Neural progenitor cell (in vitro differentiated cells): ENCODE measurements at regions not wholly inside any gene's neighbourhood (a gene's known extent, or its start where the extent isn't known, plus 50 kb on each side); places are given as distances from the start of the nearest gene placed in this dataset.

ENCODE experiments used
- DNase-seq: peaks from one replicate; pipeline ENCODE4 v3.0.0-alpha.2; 2016; ENCODE audit warnings: low spot score
- H2AFZ ChIP-seq: fragments of 200-600 bp; sonication (generic); replicated peaks from 2 replicates; pipeline ENCODE4 v1.6.1; 2016; ENCODE audit warnings: antibody characterized with exemption
- H3F3A ChIP-seq: fragments of 200-600 bp; sonication (generic); 2 replicates; pipeline ENCODE4 v1.6.1; 2016; ENCODE audit warnings: antibody characterized with exemption, low read depth
- H3K27ac ChIP-seq: fragments of 200-600 bp; sonication (generic); 2 replicates; pipeline ENCODE4 v1.5.1; 2016; ENCODE audit warnings: mild to moderate bottlenecking
- H3K27me3 ChIP-seq: fragments of 200-600 bp; sonication (generic); 2 replicates; pipeline ENCODE4 v1.6.1; 2016; ENCODE audit warnings: mild to moderate bottlenecking, moderate library complexity
- H3K36me3 ChIP-seq: fragments of 200-600 bp; sonication (generic); 2 replicates; pipeline ENCODE4 v1.5.1; 2016
- H3K4me1 ChIP-seq: fragments of 200-600 bp; sonication (generic); 2 replicates; pipeline ENCODE4 v1.6.1; 2016; ENCODE audit warnings: mixed run types
- H3K4me2 ChIP-seq: fragments of 200-600 bp; sonication (generic); 2 replicates; pipeline ENCODE4 v1.6.1; 2016
- H3K4me3 ChIP-seq: fragments of 200-600 bp; sonication (generic); 2 replicates; pipeline ENCODE4 v1.5.1; 2016
- H3K79me2 ChIP-seq: fragments of 200-600 bp; sonication (generic); 2 replicates; pipeline ENCODE4 v1.6.1; 2016; ENCODE audit warnings: low read depth
- H3K9ac ChIP-seq: fragments of 200-600 bp; sonication (generic); 2 replicates; pipeline ENCODE4 v1.6.1; 2016
- H3K9me3 ChIP-seq: fragments of 200-600 bp; sonication (generic); 2 replicates; pipeline ENCODE4 v1.5.1; 2016; ENCODE audit warnings: low read depth
- H4K20me1 ChIP-seq: fragments of 200-600 bp; sonication (generic); 2 replicates; pipeline ENCODE4 v1.6.1; 2016; ENCODE audit warnings: low read depth
- H3K27ac Mint-ChIP-seq: 3 replicates; pipeline ENCODE4 v1.8.0; 2021; ENCODE audit warnings: mixed read lengths
- H3K27me3 Mint-ChIP-seq: 2 replicates; pipeline ENCODE4 v1.8.0; 2022; ENCODE audit warnings: low read depth, mild to moderate bottlenecking, inconsistent platforms, moderate library complexity, mixed read lengths; ENCODE audit not compliant: insufficient read depth
- H3K36me3 Mint-ChIP-seq: 3 replicates; pipeline ENCODE4 v1.8.0; 2021; ENCODE audit warnings: mixed read lengths
- H3K4me1 Mint-ChIP-seq: 3 replicates; pipeline ENCODE4 v1.8.0; 2021; ENCODE audit warnings: mixed read lengths
- H3K4me3 Mint-ChIP-seq: 3 replicates; pipeline ENCODE4 v1.8.0; 2021; ENCODE audit warnings: mild to moderate bottlenecking, moderate library complexity, mixed read lengths
- H3K9me3 Mint-ChIP-seq: 3 replicates; pipeline ENCODE4 v1.8.0; 2020; ENCODE audit warnings: mixed read lengths
- EZH2 ChIP-seq: fragments of 200-600 bp; sonication (generic); IDR thresholded peaks from 2 replicates; pipeline ENCODE4 v1.6.1; 2017; ENCODE audit warnings: antibody characterized with exemption, mild to moderate bottlenecking, moderate library complexity
- EZH2phosphoT487 ChIP-seq: fragments of 200-600 bp; sonication (generic); IDR thresholded peaks from 2 replicates; pipeline ENCODE4 v1.6.1; 2017; ENCODE audit warnings: antibody characterized with exemption
- TF ChIP-seq, protein P1 (sequence below): fragments of 200-600 bp; sonication (generic); IDR thresholded peaks from 2 replicates; pipeline ENCODE4 v1.5.1; 2017; ENCODE audit warnings: antibody characterized with exemption, mild to moderate bottlenecking

DNA sequence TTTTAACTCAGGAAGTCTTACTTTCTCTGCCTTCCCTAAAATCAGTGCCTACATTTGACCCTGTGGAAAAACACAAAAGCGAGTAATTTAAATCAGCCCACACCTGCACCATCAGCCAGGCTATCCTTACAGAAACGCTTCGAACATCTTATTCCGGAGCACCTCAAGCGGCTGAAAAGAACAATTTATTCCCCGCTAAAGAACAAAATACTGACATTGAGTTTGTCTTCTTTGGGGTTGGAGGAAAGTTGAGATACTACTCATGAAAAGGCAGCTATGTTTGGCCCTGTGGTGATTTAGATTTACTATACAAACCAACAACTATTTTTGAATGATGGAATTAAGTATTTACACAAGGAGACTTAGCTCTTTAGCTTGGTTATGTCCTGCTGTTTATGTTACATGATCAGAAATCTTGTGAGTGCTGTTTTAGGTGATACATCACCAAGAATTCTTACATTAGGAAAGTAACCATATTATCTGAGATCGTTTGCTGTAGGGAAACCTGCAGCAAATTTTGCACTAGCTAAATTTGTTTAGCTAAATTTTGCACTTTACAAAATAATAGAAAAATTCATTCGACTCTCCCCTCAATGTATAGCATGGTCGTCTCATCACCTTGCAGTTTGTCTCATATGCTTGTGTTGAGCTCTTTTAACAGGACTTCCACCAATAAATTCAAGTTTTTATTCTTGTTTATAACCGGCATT lies 158.8 kb upstream of the SIX2 start:
- Mint-ChIP-seq H3K4me1 (peaks cover 31% of the 10 kb centered on the region), H3K4me3 (peak overlapping the region; percentile 88), H3K27ac (no peak overlapping the region), H3K9me3 (no peaks in the 10 kb centered on the region), H3K27me3 (peaks cover 50% of the 10 kb centered on the region), H3K36me3 (no peaks in the 10 kb centered on the region)
- H3K9me3 ChIP-seq: no peaks in the 10 kb centered on the region
- peaks cover 25% of the 10 kb centered on the region for H4K20me1 ChIP-seq
- H3K27me3 ChIP-seq: peaks cover 95% of the 10 kb centered on the region
- TF ChIP-seq, protein P1, sequence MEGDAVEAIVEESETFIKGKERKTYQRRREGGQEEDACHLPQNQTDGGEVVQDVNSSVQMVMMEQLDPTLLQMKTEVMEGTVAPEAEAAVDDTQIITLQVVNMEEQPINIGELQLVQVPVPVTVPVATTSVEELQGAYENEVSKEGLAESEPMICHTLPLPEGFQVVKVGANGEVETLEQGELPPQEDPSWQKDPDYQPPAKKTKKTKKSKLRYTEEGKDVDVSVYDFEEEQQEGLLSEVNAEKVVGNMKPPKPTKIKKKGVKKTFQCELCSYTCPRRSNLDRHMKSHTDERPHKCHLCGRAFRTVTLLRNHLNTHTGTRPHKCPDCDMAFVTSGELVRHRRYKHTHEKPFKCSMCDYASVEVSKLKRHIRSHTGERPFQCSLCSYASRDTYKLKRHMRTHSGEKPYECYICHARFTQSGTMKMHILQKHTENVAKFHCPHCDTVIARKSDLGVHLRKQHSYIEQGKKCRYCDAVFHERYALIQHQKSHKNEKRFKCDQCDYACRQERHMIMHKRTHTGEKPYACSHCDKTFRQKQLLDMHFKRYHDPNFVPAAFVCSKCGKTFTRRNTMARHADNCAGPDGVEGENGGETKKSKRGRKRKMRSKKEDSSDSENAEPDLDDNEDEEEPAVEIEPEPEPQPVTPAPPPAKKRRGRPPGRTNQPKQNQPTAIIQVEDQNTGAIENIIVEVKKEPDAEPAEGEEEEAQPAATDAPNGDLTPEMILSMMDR: no peak
- TF ChIP-seq EZH2 (no peak), EZH2phosphoT487 (no peak)
- no peak overlapping the region for H3K27ac ChIP-seq
- H3K4me2 ChIP-seq: peak overlapping the region; percentile 91
- no peaks in the 10 kb centered on the region for H3K79me2 ChIP-seq
- H3K4me3 ChIP-seq: peak overlapping the region; percentile 52
- H2AFZ ChIP-seq: no peak overlapping the region
- H3K4me1 ChIP-seq: peaks cover 24% of the 10 kb centered on the region
- H3K36me3 ChIP-seq: no peaks in the 10 kb centered on the region
- H3F3A ChIP-seq: peaks cover 15% of the 10 kb centered on the region
- H3K9ac ChIP-seq: no peak overlapping the region
- peak; percentile 30 for DNase-seq

DNA sequence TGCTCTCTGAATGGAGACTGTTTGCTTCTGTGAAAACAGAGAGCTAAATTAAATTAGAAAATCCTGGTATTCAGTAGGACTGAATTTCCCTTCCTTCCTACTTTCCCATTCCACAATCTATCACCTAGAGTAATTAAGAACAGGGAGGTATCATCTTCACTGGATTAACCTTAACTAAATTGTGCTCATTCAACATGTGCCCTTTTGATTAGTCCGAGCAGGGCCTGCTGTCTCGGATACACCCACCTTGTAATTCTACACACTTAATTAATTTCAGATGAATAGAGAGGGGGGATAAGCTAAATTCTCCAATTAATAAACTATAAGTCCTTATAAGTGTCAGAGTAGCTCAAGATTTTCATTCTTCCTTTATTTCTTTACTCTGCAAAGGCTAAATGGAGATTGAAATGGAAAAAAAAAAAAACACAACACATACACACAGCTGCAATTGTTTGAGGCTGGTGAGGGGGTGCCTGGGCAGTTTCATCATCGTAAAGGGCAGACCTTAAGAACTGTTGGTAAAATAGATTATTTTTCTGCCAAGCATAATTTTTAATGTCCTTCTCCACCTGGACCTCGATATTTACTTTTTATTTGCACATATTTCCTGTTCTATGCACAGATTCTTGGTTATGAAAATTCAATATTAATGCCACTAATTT lies 157.1 kb upstream of the SIX2 start:
- Histone ChIP-seq H4K20me1 (peaks cover 25% of the 10 kb centered on the region), H3K4me2 (peak overlapping the region; percentile 2), H3K27ac (no peak overlapping the region), H3K9me3 (no peaks in the 10 kb centered on the region), H3F3A (peaks cover 15% of the 10 kb centered on the region), H3K79me2 (no peaks in the 10 kb centered on the region), H2AFZ (no peak overlapping the region), H3K4me3 (no peak overlapping the region), H3K27me3 (peaks cover 88% of the 10 kb centered on the region), H3K9ac (no peak overlapping the region), H3K4me1 (peaks cover 29% of the 10 kb centered on the region), H3K36me3 (no peaks in the 10 kb centered on the region)
- H3K9me3 Mint-ChIP-seq: no peaks in the 10 kb centered on the region
- no peak overlapping the region for H3K27ac Mint-ChIP-seq
- TF ChIP-seq EZH2 (no peak), EZH2phosphoT487 (peak; percentile 98)
- TF ChIP-seq, protein P1: no peak
- DNase-seq: peak; percentile 48
- H3K27me3 Mint-ChIP-seq: peaks cover 41% of the 10 kb centered on the region
- H3K4me3 Mint-ChIP-seq: no peak overlapping the region
- no peaks in the 10 kb centered on the region for H3K36me3 Mint-ChIP-seq
- peaks cover 34% of the 10 kb centered on the region for H3K4me1 Mint-ChIP-seq

DNA sequence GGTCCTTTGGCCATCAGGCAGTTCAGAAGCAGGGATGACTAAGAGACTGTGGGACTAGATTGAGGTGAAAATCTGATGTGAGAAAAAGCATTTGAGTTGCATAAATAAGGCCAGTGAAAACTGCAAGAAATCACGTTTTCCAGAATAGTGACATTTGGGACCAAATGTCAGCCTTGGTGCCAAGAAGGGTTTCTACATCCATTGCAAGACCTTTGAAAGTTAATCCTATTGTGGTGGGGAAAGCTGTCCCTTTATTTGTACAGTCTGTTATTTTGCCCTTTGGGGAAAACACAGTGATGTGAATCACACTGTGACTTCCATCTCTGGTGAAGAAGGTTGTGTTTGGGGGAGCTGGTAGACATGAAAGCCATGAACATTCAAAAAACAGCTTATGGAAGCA lies 153.5 kb upstream of the SIX2 start:
- TF ChIP-seq, protein P1: no peak
- TF ChIP-seq EZH2phosphoT487 (no peak), EZH2 (no peak)
- H2AFZ ChIP-seq: no peak overlapping the region
- no peak overlapping the region for H3K4me3 ChIP-seq
- no peak overlapping the region for H3K27ac Mint-ChIP-seq
- H3F3A ChIP-seq: peaks cover 11% of the 10 kb centered on the region
- H3K4me3 Mint-ChIP-seq: no peak overlapping the region
- H3K4me2 ChIP-seq: no peak overlapping the region
- H3K27me3 Mint-ChIP-seq: peaks cover 18% of the 10 kb centered on the region
- H3K4me1 ChIP-seq: peaks cover 21% of the 10 kb centered on the region
- no peaks in the 10 kb centered on the region for H3K36me3 ChIP-seq
- H4K20me1 ChIP-seq: peaks cover 9% of the 10 kb centered on the region
- H3K9me3 ChIP-seq: no peaks in the 10 kb centered on the region
- no peak for DNase-seq
- no peaks in the 10 kb centered on the region for H3K79me2 ChIP-seq
- H3K27me3 ChIP-seq: peaks cover 51% of the 10 kb centered on the region
- no peaks in the 10 kb centered on the region for H3K9me3 Mint-ChIP-seq
- H3K4me1 Mint-ChIP-seq: peaks cover 30% of the 10 kb centered on the region
- no peak overlapping the region for H3K27ac ChIP-seq
- H3K36me3 Mint-ChIP-seq: no peaks in the 10 kb centered on the region
- no peak overlapping the region for H3K9ac ChIP-seq
